ENCODE measurements at regions not wholly inside any gene's neighbourhood (a gene's known extent, or its start where the extent isn't known, plus 50 kb on each side); places are given as distances from the start of the nearest gene placed in this dataset.

DNA sequence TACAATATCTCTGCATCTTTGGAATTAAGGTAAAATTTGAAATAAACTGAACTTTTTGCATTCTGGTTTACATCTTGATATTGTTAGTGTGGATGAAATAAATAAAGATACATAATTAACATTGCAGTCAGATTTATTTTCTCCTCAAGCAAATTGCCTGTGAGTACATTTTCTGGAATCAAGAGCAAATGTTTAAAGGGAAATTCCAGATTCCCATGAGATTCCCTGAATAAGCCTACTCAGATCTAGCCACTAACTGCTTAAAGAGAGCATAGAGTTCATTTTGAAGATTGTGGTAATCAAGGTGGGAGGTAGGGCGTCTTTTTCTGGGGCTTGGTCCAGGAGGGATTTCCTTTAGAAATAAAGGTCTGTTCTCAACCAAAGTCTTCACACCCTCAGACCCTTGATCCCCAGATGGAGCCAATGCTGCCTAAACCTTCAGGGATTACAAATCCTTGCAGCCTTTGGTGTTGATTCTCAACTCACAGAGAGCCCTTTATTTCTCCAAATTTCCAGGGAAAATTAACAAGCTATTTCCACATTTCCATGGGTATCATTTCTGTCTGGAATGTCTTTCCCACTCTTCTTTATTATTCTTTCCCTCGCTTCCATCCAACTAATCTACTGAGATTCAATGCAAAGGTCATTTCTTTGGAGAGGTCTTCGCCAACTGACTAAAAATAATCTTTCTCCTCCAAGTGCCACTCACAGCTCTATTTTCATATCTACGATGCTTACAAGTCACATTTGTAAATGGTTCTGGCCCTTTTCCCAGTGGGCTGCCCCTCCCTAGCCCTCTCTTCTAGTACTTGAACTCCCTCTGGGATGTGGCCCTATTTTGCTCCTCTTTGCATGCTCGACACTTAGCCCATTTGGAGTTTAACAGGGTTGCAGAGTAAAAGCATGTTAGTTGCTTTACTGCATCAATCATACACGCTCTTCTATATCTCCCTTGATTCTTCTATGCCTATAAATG is 79.8 kb upstream of the SPATS2L start:
- WGBS, 2 donors (ENCODE audit: low coverage in 1 of 2), result 72 to 77% methylated on average over 6 of the region's 6 CpGs
- Histone ChIP-seq H3K36me3 (no peaks in the 10 kb centered on the region), H3K9me3 (no peaks in the 10 kb centered on the region), H3K4me1 (peaks cover 0 to 20% (median 5%) of the 10 kb centered on the region in 4 donors), H3K27me3 (no peaks in the 10 kb centered on the region), H3K4me3 (no peak overlapping the region), H3K27ac (no peak overlapping the region)
- in situ Hi-C loops (cut with MboI; ENCODE audit: low pct_ligation_motif_present in 1 of 4, low pct_unique_long_range_greater_than_20kb in 1 of 4, low sequenced_read_pairs in 3 of 4), result no loop called here
- no peak for DNase-seq
- intact Hi-C loops (cut with DNase I; ENCODE audit: low total_unique reads), result no loop called here
- TF ChIP-seq POLR2AphosphoS5 (IDR thresholded peaks at IDR 0.05) (no peak), EP300 (IDR thresholded peaks at IDR 0.05; ENCODE audit: low read depth) (no peak), POLR2A (IDR thresholded peaks at IDR 0.05) (no peak)
- TF ChIP-seq, protein P1, sequence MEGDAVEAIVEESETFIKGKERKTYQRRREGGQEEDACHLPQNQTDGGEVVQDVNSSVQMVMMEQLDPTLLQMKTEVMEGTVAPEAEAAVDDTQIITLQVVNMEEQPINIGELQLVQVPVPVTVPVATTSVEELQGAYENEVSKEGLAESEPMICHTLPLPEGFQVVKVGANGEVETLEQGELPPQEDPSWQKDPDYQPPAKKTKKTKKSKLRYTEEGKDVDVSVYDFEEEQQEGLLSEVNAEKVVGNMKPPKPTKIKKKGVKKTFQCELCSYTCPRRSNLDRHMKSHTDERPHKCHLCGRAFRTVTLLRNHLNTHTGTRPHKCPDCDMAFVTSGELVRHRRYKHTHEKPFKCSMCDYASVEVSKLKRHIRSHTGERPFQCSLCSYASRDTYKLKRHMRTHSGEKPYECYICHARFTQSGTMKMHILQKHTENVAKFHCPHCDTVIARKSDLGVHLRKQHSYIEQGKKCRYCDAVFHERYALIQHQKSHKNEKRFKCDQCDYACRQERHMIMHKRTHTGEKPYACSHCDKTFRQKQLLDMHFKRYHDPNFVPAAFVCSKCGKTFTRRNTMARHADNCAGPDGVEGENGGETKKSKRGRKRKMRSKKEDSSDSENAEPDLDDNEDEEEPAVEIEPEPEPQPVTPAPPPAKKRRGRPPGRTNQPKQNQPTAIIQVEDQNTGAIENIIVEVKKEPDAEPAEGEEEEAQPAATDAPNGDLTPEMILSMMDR (IDR thresholded peaks at IDR 0.05), result no peak

DNA sequence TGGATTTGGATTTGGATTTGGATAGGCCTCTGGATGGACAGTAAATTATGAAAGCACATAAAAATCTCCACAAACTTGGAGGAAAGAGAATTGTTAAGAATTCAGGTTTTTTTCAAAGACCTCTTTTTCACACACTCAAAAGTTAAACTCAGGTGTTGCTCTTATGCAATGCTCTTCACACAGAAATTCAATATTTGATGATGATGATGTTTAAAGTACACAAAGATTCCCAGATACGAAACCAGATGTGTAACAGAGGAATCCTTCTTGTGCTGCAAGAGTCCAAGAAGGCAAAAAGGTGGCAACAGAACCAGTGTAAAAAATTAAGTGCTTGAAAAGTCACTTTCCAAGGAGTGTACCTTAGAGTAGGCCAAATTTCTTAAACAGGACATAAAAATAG is 75.8 kb upstream of the SPATS2L start:
- in situ Hi-C loops (cut with MboI; ENCODE audit: low pct_ligation_motif_present in 1 of 4, low pct_unique_long_range_greater_than_20kb in 1 of 4, low sequenced_read_pairs in 3 of 4), result no loop called here
- DNase-seq, result no peak
- WGBS, 2 donors (ENCODE audit: low coverage in 1 of 2), result 59 to 75% methylated on average over 1 of the region's 1 CpG
- no peak for TF ChIP-seq POLR2A (IDR thresholded peaks at IDR 0.05)
- TF ChIP-seq, protein P1 (IDR thresholded peaks at IDR 0.05), result no peak
- TF ChIP-seq POLR2AphosphoS5 (IDR thresholded peaks at IDR 0.05), result no peak
- TF ChIP-seq EP300 (IDR thresholded peaks at IDR 0.05; ENCODE audit: low read depth), result no peak
- Histone ChIP-seq H3K27me3 (no peaks in the 10 kb centered on the region), H3K9me3 (no peaks in the 10 kb centered on the region), H3K36me3 (no peaks in the 10 kb centered on the region), H3K27ac (no peak overlapping the region), H3K4me1 (peaks cover 0 to 5% (median 0%) of the 10 kb centered on the region in 4 donors), H3K4me3 (no peak overlapping the region)
- intact Hi-C loops (cut with DNase I; ENCODE audit: low total_unique reads), result no loop called here

DNA sequence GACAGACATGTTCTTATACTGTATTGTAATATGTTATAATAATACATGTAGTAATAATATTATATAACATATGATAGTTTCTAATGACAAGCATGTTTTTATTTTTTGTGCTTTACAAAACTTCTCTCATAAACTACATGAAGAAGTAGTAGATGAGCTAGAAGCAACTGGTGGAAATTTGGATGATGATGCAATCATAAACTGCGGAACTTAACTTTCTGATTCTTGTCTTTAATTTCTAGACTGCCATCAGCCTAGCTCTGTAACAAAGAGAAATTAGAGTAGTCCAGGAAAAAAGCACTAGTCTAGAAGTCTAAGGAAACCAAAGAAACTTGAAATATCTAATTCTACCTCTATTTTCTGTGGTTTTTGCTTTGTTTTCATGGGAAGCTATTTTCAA is 71.0 kb upstream of the SPATS2L start:
- no peaks in the 10 kb centered on the region for H3K27me3 ChIP-seq
- in situ Hi-C loops (cut with MboI; ENCODE audit: low pct_ligation_motif_present in 1 of 4, low pct_unique_long_range_greater_than_20kb in 1 of 4, low sequenced_read_pairs in 3 of 4) (no loop called here), intact Hi-C loops (cut with DNase I; ENCODE audit: low total_unique reads) (no loop called here)
- no peak overlapping the region for H3K4me3 ChIP-seq
- H3K36me3 ChIP-seq, result no peaks in the 10 kb centered on the region
- H3K4me1 ChIP-seq, result no peaks in the 10 kb centered on the region
- no peak for DNase-seq
- no peaks in the 10 kb centered on the region for H3K9me3 ChIP-seq
- no peak overlapping the region for H3K27ac ChIP-seq
- 71 to 95% methylated on average over 1 of the region's 1 CpG for WGBS, 2 donors (ENCODE audit: low coverage in 1 of 2)
- no peak for TF ChIP-seq POLR2A (IDR thresholded peaks at IDR 0.05)
- no peak for TF ChIP-seq POLR2AphosphoS5 (IDR thresholded peaks at IDR 0.05)
- TF ChIP-seq EP300 (IDR thresholded peaks at IDR 0.05; ENCODE audit: low read depth), result no peak
- TF ChIP-seq, protein P1 (IDR thresholded peaks at IDR 0.05), result no peak

DNA sequence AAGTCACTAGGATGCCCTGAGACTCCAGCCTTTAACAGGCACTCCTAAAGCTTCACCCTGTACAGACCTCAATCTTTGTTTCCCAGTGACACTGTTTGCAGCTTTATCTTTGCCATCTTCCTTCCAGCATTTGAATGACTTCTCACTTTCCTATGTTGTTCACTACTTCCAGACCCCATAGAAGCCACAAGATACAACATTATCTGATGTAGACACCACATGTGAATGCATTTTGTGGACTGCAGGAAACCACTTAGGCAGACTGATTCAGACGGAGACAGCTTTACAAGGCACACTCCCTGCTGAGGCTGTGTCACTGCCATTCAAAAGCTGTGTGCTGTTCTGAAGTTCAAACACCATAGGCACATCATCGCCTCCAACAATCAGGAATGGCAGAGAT is 67.3 kb upstream of the SPATS2L start:
- 58% methylated on average over 2 of the region's 2 CpGs; no CpG with 5 or more reads in 1 of the 2 donors for WGBS, 2 donors (ENCODE audit: low coverage in 1 of 2)
- intact Hi-C loops (cut with DNase I; ENCODE audit: low total_unique reads) (no loop called here), in situ Hi-C loops (cut with MboI; ENCODE audit: low pct_ligation_motif_present in 1 of 4, low pct_unique_long_range_greater_than_20kb in 1 of 4, low sequenced_read_pairs in 3 of 4) (no loop called here)
- no peak for DNase-seq
- no peak overlapping the region for H3K4me3 ChIP-seq
- no peaks in the 10 kb centered on the region for H3K9me3 ChIP-seq
- no peaks in the 10 kb centered on the region for H3K27me3 ChIP-seq
- H3K27ac ChIP-seq, result no peak overlapping the region
- H3K36me3 ChIP-seq, result no peaks in the 10 kb centered on the region
- TF ChIP-seq EP300 (IDR thresholded peaks at IDR 0.05; ENCODE audit: low read depth) (no peak), POLR2AphosphoS5 (IDR thresholded peaks at IDR 0.05) (no peak), POLR2A (IDR thresholded peaks at IDR 0.05) (no peak)
- TF ChIP-seq, protein P1 (IDR thresholded peaks at IDR 0.05), result no peak
- no peaks in the 10 kb centered on the region for H3K4me1 ChIP-seq

Measured in transverse colon (tissue), 4 donors.